Endothelial cell of umbilical vein (primary cell): ENCODE measurements at regions not wholly inside any gene's neighbourhood (a gene's known extent, or its start where the extent isn't known, plus 50 kb on each side); places are given as distances from the start of the nearest gene placed in this dataset.

Experiments used
- BruUV-seq: library from RNA; stranded (reverse); fragments of 400-500 nt; replicated peaks from 2 replicates; lab custom pipeline; 2021; lab: Mats Ljungman, UMichigan
- CTCF ChIA-PET: fragments of 300-600, 350-600 bp; sonication (Branson Sonifier 250); formaldehyde crosslinking; loops from one replicate; lab custom pipeline; 2021; ENCODE audit warnings: antibody characterized with exemption, inconsistent platforms; lab: Charles Lee
- POLR2A ChIA-PET: fragments of 300-600, 350-600 bp; sonication (Branson Sonifier 250); formaldehyde crosslinking; loops from one replicate; lab custom pipeline; 2021; ENCODE audit warnings: antibody characterized with exemption, inconsistent platforms; lab: Charles Lee
- DNase-seq: peaks from one replicate; pipeline ENCODE4 v3.0.0-alpha.2; 2011; ENCODE audit warnings: low read depth, low spot score
- FAIRE-seq: peaks from 2 replicates; lab custom pipeline; 2011; peaks lifted over from hg19 to GRCh38; lab: Jason Lieb, UNC
- H2AFZ ChIP-seq: 2 replicates; pipeline ENCODE4 v1.6.0; 2012; ENCODE audit warnings: low read depth, low read length, control low read depth, inconsistent platforms
- H3K27ac ChIP-seq: 2 replicates; pipeline ENCODE4 v1.5.1; 2011; ENCODE audit warnings: low read depth, mild to moderate bottlenecking, control low read depth, low read length, moderate library complexity; ENCODE audit not compliant: insufficient read depth
- H3K27me3 ChIP-seq, 2 experiments: 2 replicates each; pipeline versions ENCODE4 v1.6.0 to v1.6.1; 2011; ENCODE audit warnings: low read length in 2 of 2, mixed read lengths in 1 of 2; ENCODE audit not compliant: control insufficient read depth in 2 of 2, insufficient read depth in 2 of 2
- H3K36me3 ChIP-seq, 2 experiments: 2 replicates in 1 of 2; 3 replicates in 1 of 2; pipeline ENCODE4 v1.5.1; 2011; ENCODE audit warnings: low read length in 2 of 2, mild to moderate bottlenecking in 1 of 2, moderate library complexity in 1 of 2; ENCODE audit not compliant: control insufficient read depth in 2 of 2, insufficient read depth in 2 of 2; ENCODE audit errors: extremely low read depth in 1 of 2
- H3K4me1 ChIP-seq: 3 replicates; pipeline ENCODE4 v1.5.1; 2011; ENCODE audit warnings: mild to moderate bottlenecking, low read length; ENCODE audit not compliant: control insufficient read depth, insufficient read depth; ENCODE audit errors: extremely low read depth
- H3K4me2 ChIP-seq: 2 replicates; pipeline ENCODE4 v1.6.1; 2011; ENCODE audit warnings: low read length, control low read depth, mixed read lengths; ENCODE audit not compliant: insufficient read depth
- H3K4me3 ChIP-seq, 3 experiments: fragments of 200-600 bp in 1 of 3; sonication (generic), shearing (Covaris generic) in 1 of 3; replicated peaks in 1 of 3; 2 replicates each; pipeline ENCODE4 v1.5.1; 2011 to 2016; ENCODE audit warnings: control low read depth in 3 of 3, low read length in 3 of 3, mild to moderate bottlenecking in 2 of 3, inconsistent platforms in 1 of 3, low read depth in 1 of 3, moderate library complexity in 1 of 3; ENCODE audit not compliant: insufficient read depth in 1 of 3
- H3K79me2 ChIP-seq: 2 replicates; pipeline ENCODE4 v1.6.0; 2012; ENCODE audit warnings: low read length, inconsistent platforms; ENCODE audit not compliant: control insufficient read depth, insufficient read depth
- H3K9ac ChIP-seq: replicated peaks from 2 replicates; pipeline ENCODE3; 2011; ENCODE audit warnings: low read length, control low read depth; ENCODE audit not compliant: insufficient read depth; ENCODE audit errors: extremely low read depth
- H3K9me1 ChIP-seq: replicated peaks from 3 replicates; pipeline ENCODE4 v1.6.0; 2011; ENCODE audit warnings: mild to moderate bottlenecking, low read length; ENCODE audit not compliant: control insufficient read depth, insufficient read depth; ENCODE audit errors: extremely low read depth
- H3K9me3 ChIP-seq: replicated peaks from 2 replicates; pipeline ENCODE4 v1.5.1; 2012; ENCODE audit warnings: low read length, inconsistent platforms; ENCODE audit not compliant: control insufficient read depth, insufficient read depth
- H4K20me1 ChIP-seq: replicated peaks from 2 replicates; pipeline ENCODE3; 2011; ENCODE audit warnings: mild to moderate bottlenecking, low read length; ENCODE audit not compliant: control insufficient read depth, insufficient read depth; ENCODE audit errors: extremely low read depth
- CTCF ChIP-seq, 2 donors: IDR thresholded peaks; 1 replicate in 1 of 2; 2 replicates in 1 of 2; pipeline ENCODE4 v1.5.1; 2011; ENCODE audit warnings: low read length in 2 of 2, mild to moderate bottlenecking in 2 of 2, moderate library complexity in 2 of 2, control low read depth in 1 of 2, inconsistent platforms in 1 of 2, low read depth in 1 of 2; ENCODE audit not compliant: insufficient read depth in 1 of 2; ENCODE audit errors: extremely low read depth in 1 of 2
- EZH2 ChIP-seq: IDR thresholded peaks from 2 replicates; pipeline ENCODE4 v1.6.1; 2012; ENCODE audit warnings: borderline replicate concordance, low read depth, mild to moderate bottlenecking, moderate library complexity, low read length, inconsistent platforms; ENCODE audit not compliant: severe bottlenecking
- FOS ChIP-seq: IDR thresholded peaks from 2 replicates; pipeline ENCODE4 v1.6.1; 2011; ENCODE audit warnings: mild to moderate bottlenecking, low read length, moderate library complexity, borderline replicate concordance; ENCODE audit not compliant: insufficient read depth
- GATA2 ChIP-seq: IDR thresholded peaks from 2 replicates; pipeline ENCODE4 v1.7.0; 2011; ENCODE audit warnings: low read depth, mild to moderate bottlenecking, moderate library complexity, mixed read lengths, low read length; ENCODE audit not compliant: insufficient read length, insufficient read depth
- JUN ChIP-seq: IDR thresholded peaks from 2 replicates; pipeline ENCODE4 v1.6.1; 2011; ENCODE audit warnings: borderline replicate concordance, low read depth; ENCODE audit not compliant: insufficient read length, insufficient read depth
- MAX ChIP-seq: IDR thresholded peaks from 2 replicates; pipeline ENCODE4 v1.6.1; 2011; ENCODE audit not compliant: insufficient read depth, insufficient read length
- MYC ChIP-seq: IDR thresholded peaks from one replicate; pipeline ENCODE4 v1.6.1; 2011; ENCODE audit warnings: mild to moderate bottlenecking, low read depth, low read length
- POLR2A ChIP-seq: IDR thresholded peaks from 2 replicates; pipeline ENCODE4 v1.6.1; 2012; ENCODE audit warnings: low read depth, mild to moderate bottlenecking, control low read depth, low read length
- POLR2AphosphoS5 ChIP-seq: IDR thresholded peaks from 2 replicates; pipeline ENCODE4 v1.6.1; 2012; ENCODE audit warnings: low read depth, mild to moderate bottlenecking, control low read depth, low read length, moderate library complexity; ENCODE audit not compliant: insufficient read depth
- dilution Hi-C: fragments of 300-500 bp; cut with MboI; formaldehyde crosslinking; loops from one replicate; pipeline ENCODE4 v1.15.0; 2019; ENCODE audit warnings: low sequenced_read_pairs; ENCODE audit not compliant: extremely low pct_ligation_motif_present
- intact Hi-C: fragments of 100-400 bp; cut with micrococcal nuclease; formaldehyde crosslinking; loops from one replicate; pipeline ENCODE4 v1.10.0; 2022

DNA sequence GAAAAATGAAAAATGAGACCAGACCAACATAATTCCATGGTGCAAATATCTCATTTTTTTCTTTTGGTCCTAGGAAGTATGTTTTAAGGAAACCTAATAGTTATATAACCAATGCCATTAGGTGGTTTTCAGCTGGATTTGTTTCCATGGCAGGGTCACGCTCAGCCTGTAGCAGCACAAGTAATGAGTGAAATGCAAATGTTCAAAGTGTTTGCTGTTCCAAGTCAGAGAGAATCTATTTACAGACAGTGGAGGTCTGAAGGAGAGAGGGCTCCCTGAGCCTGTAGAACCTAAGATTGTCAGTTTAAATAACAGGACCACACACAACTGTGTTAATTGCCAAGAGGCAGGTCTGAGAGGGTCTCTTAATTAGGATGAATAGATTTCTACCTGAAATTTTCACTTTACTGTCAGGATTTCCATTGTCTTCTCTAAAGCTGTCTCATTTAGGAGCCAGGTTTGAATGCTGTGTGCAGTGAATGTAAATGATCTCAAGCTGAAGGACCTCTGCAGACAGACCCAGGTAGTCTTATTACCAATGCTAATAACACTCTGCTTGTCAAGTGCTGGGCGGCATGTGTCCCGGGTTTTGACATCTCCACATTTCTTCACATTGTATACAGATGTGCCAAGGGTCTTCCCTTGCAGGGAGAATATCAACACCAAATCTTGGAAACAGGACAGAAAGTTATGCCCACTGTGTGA, 317.3 kb upstream of the NECTIN3 start:
- Histone ChIP-seq H3K4me3 (no peak overlapping the region), H4K20me1 (no peaks in the 10 kb centered on the region), H3K9me1 (no peaks in the 10 kb centered on the region), H3K79me2 (no peaks in the 10 kb centered on the region), H3K4me1 (no peaks in the 10 kb centered on the region), H3K9me3 (no peaks in the 10 kb centered on the region), H3K4me2 (no peak overlapping the region), H3K36me3 (no peaks in the 10 kb centered on the region), H3K27me3 (peaks cover 0 to 3% of the 10 kb centered on the region in 2 experiments), H3K27ac (no peak overlapping the region), H2AFZ (no peak overlapping the region), H3K9ac (no peak overlapping the region)
- ChIA-PET CTCF (no interaction called here), POLR2A (no interaction called here)
- no peak for TF ChIP-seq EZH2
- no peak for TF ChIP-seq CTCF (IDR thresholded peaks at IDR 0.05; ENCODE audit: extremely low read depth in 1 of 2, insufficient read depth in 1 of 2, low read depth in 1 of 2, low read length in 2 of 2)
- TF ChIP-seq MYC = no peak
- FAIRE-seq = no peak
- dilution Hi-C loops (no loop called here), intact Hi-C loops (no loop called here)
- no peak for DNase-seq
- BruUV-seq = no TSS peak

DNA sequence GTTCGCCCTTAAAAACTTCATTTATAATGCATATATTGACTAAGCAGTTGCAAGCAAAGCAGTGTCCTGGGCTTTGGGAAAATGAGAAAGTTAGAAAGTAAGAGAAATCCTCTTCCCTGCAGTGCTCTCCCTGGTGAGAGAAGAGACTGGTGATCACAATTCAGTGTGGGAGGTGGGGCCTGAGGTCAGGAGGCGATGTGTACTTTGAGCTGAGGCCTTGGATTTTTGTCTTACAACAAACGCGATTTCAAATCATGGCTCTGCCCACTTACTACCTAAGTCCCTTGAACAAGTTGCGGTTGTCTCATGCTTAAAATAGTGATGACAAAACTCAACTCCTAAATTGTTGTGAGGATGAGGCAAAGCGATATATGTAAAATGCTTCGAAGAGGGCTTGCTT, 316.3 kb upstream of the NECTIN3 start:
- H4K20me1 ChIP-seq = no peaks in the 10 kb centered on the region
- H3K36me3 ChIP-seq = no peaks in the 10 kb centered on the region
- H3K9me1 ChIP-seq = no peaks in the 10 kb centered on the region
- no peak overlapping the region for H2AFZ ChIP-seq
- dilution Hi-C loops = no loop called here
- DNase-seq = no peak
- FAIRE-seq = no peak
- POLR2A ChIA-PET = no interaction called here
- intact Hi-C loops = no loop called here
- no peak overlapping the region for H3K4me2 ChIP-seq
- H3K9ac ChIP-seq = no peak overlapping the region
- no peak overlapping the region for H3K4me3 ChIP-seq
- CTCF ChIA-PET = no interaction called here
- no peak for TF ChIP-seq EZH2
- TF ChIP-seq POLR2A = no peak
- TF ChIP-seq MYC = no peak
- no peak for TF ChIP-seq FOS
- no peak for TF ChIP-seq POLR2AphosphoS5
- TF ChIP-seq GATA2 = no peak
- no peak for TF ChIP-seq CTCF (IDR thresholded peaks at IDR 0.05; ENCODE audit: extremely low read depth in 1 of 2, insufficient read depth in 1 of 2, low read depth in 1 of 2, low read length in 2 of 2)
- TF ChIP-seq JUN = no peak
- TF ChIP-seq MAX = no peak
- no TSS peak for BruUV-seq
- no peaks in the 10 kb centered on the region for H3K4me1 ChIP-seq
- H3K27ac ChIP-seq = no peak overlapping the region
- H3K27me3 ChIP-seq = peaks cover 0 to 3% of the 10 kb centered on the region in 2 experiments
- no peaks in the 10 kb centered on the region for H3K9me3 ChIP-seq
- H3K79me2 ChIP-seq = no peaks in the 10 kb centered on the region
